ENCODE measurements at regions not wholly inside any gene's neighbourhood (a gene's known extent, or its start where the extent isn't known, plus 50 kb on each side); places are given as distances from the start of the nearest gene placed in this dataset.

DNA sequence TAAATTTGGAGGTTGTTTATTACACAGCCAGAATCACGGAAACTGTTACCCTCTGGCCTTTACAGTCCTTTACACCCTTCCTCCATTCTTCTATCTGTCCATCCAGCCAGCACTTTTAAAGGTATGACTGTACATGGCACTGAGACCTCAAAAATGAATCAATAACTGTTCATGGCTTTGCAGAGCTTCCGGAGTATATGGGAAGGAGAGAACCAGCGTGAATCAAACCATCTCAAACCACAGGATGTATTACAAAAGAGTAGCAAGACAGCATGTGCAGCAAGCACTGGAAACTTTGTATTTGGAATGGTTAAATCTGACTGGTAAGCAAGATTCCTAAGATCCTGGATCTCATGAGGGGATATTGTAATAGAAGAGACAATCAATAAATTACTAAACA, 228.5 kb upstream of the CASK start:
- no peak overlapping the region for H3K4me3 Mint-ChIP-seq
- no peaks in the 10 kb centered on the region for H3K9me3 Mint-ChIP-seq
- TF ChIP-seq, protein P1, sequence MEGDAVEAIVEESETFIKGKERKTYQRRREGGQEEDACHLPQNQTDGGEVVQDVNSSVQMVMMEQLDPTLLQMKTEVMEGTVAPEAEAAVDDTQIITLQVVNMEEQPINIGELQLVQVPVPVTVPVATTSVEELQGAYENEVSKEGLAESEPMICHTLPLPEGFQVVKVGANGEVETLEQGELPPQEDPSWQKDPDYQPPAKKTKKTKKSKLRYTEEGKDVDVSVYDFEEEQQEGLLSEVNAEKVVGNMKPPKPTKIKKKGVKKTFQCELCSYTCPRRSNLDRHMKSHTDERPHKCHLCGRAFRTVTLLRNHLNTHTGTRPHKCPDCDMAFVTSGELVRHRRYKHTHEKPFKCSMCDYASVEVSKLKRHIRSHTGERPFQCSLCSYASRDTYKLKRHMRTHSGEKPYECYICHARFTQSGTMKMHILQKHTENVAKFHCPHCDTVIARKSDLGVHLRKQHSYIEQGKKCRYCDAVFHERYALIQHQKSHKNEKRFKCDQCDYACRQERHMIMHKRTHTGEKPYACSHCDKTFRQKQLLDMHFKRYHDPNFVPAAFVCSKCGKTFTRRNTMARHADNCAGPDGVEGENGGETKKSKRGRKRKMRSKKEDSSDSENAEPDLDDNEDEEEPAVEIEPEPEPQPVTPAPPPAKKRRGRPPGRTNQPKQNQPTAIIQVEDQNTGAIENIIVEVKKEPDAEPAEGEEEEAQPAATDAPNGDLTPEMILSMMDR (conservative IDR thresholded peaks at IDR 0.05), result no peak
- H3K27me3 Mint-ChIP-seq, result no peaks in the 10 kb centered on the region
- H3K4me1 Mint-ChIP-seq (ENCODE audit: unreplicated experiment), result no peaks in the 10 kb centered on the region
- H3K36me3 Mint-ChIP-seq, result no peaks in the 10 kb centered on the region
- DNase-seq (ENCODE audit: extremely low spot score, unreplicated experiment), result no peak
- H3K27ac Mint-ChIP-seq, result no peak overlapping the region

DNA sequence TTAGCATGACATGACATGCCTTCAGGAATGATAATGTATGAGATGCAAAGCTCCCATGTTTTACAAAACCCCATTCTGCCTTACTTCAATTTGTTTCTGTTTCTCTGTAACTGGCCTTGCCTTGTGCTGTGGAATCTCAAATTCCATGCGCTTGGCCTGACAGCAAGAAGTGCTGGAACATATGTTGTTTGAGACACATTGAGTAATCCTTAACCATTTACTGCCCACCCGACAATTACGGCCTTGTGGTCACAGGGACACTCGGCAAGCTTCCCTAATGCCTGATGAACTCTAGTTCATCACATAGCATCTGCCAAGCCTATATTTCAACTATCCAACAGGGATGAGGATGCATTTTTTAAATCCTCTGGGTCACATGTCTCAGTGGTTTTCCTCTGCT, 226.4 kb upstream of the CASK start:
- no peaks in the 10 kb centered on the region for H3K36me3 Mint-ChIP-seq
- H3K4me1 Mint-ChIP-seq (ENCODE audit: unreplicated experiment), result no peaks in the 10 kb centered on the region
- no peak overlapping the region for H3K4me3 Mint-ChIP-seq
- TF ChIP-seq, protein P1 (conservative IDR thresholded peaks at IDR 0.05), result no peak
- H3K27ac Mint-ChIP-seq, result no peak overlapping the region
- no peaks in the 10 kb centered on the region for H3K27me3 Mint-ChIP-seq
- DNase-seq (ENCODE audit: extremely low spot score, unreplicated experiment), result no peak
- H3K9me3 Mint-ChIP-seq, result no peaks in the 10 kb centered on the region

DNA sequence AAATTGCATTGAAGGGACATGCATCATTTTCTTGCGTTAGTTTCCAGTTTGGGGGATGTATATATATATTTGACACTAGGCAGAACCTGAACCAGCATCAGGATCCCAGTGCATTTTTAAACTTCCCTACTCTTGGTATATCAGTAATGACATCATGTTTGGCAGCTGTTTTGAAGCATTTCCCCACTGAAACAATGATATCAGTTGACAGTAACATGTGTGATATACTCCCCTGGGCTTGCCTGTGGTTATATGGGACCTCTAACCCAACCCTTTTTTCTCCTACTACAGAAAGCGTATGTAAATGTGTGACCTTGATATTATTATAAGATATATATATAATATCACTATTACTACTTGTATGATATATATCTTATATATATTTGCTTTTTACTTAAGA, 225.9 kb upstream of the CASK start:
- H3K4me1 Mint-ChIP-seq (ENCODE audit: unreplicated experiment), result no peaks in the 10 kb centered on the region
- no peaks in the 10 kb centered on the region for H3K27me3 Mint-ChIP-seq
- no peaks in the 10 kb centered on the region for H3K9me3 Mint-ChIP-seq
- H3K27ac Mint-ChIP-seq, result no peak overlapping the region
- DNase-seq (ENCODE audit: extremely low spot score, unreplicated experiment), result no peak
- no peaks in the 10 kb centered on the region for H3K36me3 Mint-ChIP-seq
- TF ChIP-seq, protein P1 (conservative IDR thresholded peaks at IDR 0.05), result no peak
- no peak overlapping the region for H3K4me3 Mint-ChIP-seq

DNA sequence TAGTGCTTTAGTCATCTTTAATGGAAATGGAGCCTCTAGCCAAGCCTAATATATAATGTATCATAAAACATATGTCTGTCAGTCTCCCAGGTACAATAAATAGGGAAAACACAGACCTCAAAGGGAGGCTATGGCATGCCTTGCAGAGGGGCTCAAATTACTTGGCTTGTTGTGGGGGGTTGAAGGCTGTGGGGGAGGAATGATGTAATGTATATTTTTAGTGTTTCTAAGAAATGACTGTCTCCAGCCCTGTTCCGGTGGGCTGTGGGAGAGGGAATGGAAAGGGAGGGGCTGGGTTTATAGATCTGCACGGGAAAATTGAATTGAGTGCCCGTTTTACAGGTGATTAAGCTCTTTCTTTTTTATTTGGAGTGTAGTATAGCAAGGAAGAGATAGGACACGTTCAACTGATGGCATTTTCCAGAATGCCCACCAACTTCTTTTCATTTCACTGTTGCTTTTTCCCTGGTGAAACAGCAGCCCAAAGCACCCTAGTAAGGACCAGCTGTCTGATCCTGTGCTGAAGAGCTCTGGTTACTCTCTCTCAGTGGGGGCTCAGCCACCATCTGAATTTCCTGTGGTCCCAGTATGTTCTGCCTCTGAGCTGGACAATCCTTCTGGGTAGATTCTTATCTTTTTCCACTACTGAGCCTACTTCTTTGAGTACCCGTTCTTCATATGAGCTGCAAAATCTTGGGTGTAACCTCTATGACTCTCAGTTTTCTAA, 220.7 kb upstream of the CASK start:
- Mint-ChIP-seq H3K4me3 (no peak overlapping the region), H3K27me3 (no peaks in the 10 kb centered on the region), H3K27ac (no peak overlapping the region), H3K9me3 (peaks cover 12% of the 10 kb centered on the region), H3K4me1 (ENCODE audit: unreplicated experiment) (peaks cover 3% of the 10 kb centered on the region), H3K36me3 (peaks cover 4% of the 10 kb centered on the region)
- DNase-seq (ENCODE audit: extremely low spot score, unreplicated experiment), result no peak
- TF ChIP-seq, protein P1 (conservative IDR thresholded peaks at IDR 0.05), result no peak

DNA sequence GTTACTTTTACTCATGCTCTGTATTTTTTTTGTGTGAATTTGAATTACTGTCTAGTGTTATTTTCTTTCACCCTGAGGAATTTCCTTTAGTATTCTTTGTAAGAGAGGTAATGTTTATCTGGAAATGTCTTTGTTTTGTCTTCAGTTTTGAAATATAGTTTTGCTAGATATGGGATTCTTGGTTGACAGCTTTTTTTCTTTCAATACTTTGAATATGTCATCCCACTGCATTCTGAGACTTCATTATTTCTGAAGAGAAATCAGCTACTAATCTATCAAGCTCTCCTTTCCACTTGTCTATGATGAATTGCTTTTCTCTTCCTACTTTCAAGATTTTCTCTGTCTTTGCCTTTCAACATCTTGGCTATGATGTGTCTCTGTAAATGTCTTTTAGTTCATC, 217.0 kb upstream of the CASK start:
- H3K4me3 Mint-ChIP-seq, result no peak overlapping the region
- H3K27ac Mint-ChIP-seq, result no peak overlapping the region
- no peaks in the 10 kb centered on the region for H3K27me3 Mint-ChIP-seq
- DNase-seq (ENCODE audit: extremely low spot score, unreplicated experiment), result no peak
- peaks cover 3% of the 10 kb centered on the region for H3K4me1 Mint-ChIP-seq (ENCODE audit: unreplicated experiment)
- peaks cover 14% of the 10 kb centered on the region for H3K9me3 Mint-ChIP-seq
- H3K36me3 Mint-ChIP-seq, result peaks cover 4% of the 10 kb centered on the region
- TF ChIP-seq, protein P1 (conservative IDR thresholded peaks at IDR 0.05), result no peak

Data from type B pancreatic cell (in vitro differentiated cells).